OCI-LY7 (cell line): ENCODE measurements at regions not wholly inside any gene's neighbourhood (a gene's known extent, or its start where the extent isn't known, plus 50 kb on each side); places are given as distances from the start of the nearest gene placed in this dataset.

Experiments
- BruUV-seq: library from RNA; stranded (reverse); fragments of 400-500 nt; replicated peaks from 2 replicates; lab custom pipeline; 2021; lab: Mats Ljungman, UMichigan
- CTCF ChIA-PET: fragments of 300-600 bp; sonication (Branson Sonifier 250); formaldehyde crosslinking; loops from one replicate; lab custom pipeline; 2022; ENCODE audit warnings: antibody characterized with exemption; ENCODE audit not compliant: unreplicated experiment; lab: Charles Lee
- POLR2A ChIA-PET: fragments of 300-600 bp; sonication (Branson Sonifier 250); formaldehyde crosslinking; loops from one replicate; lab custom pipeline; 2022; ENCODE audit warnings: antibody characterized with exemption; lab: Charles Lee
- DNase-seq: peaks from one replicate; pipeline ENCODE4 v3.0.0-alpha.2; 2015; ENCODE audit warnings: low spot score
- H2AFZ ChIP-seq: fragments of 200-600 bp; sonication (generic), shearing (Covaris generic); 2 replicates; pipeline ENCODE4 v1.6.1; 2014; ENCODE audit warnings: mild to moderate bottlenecking, antibody characterized with exemption, low read length, moderate library complexity
- H3K27ac ChIP-seq: fragments of 200-600 bp; sonication (generic); 2 replicates; pipeline ENCODE4 v1.5.1; 2014; ENCODE audit warnings: mixed run types, low read depth, mild to moderate bottlenecking, moderate library complexity, low read length, inconsistent platforms; ENCODE audit not compliant: poor library complexity, severe bottlenecking
- H3K36me3 ChIP-seq: fragments of 200-600 bp; sonication (generic); 2 replicates; pipeline ENCODE4 v1.6.1; 2014; ENCODE audit warnings: mild to moderate bottlenecking, antibody characterized with exemption, low read length, moderate library complexity, mixed read lengths; ENCODE audit not compliant: insufficient read depth
- H3K4me1 ChIP-seq: fragments of 200-600 bp; sonication (generic); 2 replicates; pipeline ENCODE4 v1.5.1; 2014; ENCODE audit warnings: mild to moderate bottlenecking, low read length; ENCODE audit not compliant: insufficient read depth, poor library complexity, severe bottlenecking
- H3K4me2 ChIP-seq: fragments of 200-600 bp; sonication (generic); 2 replicates; pipeline ENCODE4 v1.6.1; 2014; ENCODE audit warnings: mild to moderate bottlenecking, low read length
- H3K4me3 ChIP-seq: fragments of 200-600 bp; sonication (generic); 2 replicates; pipeline ENCODE4 v1.5.1; 2014; ENCODE audit warnings: mild to moderate bottlenecking, low read depth, low read length; ENCODE audit not compliant: poor library complexity, severe bottlenecking
- H3K79me2 ChIP-seq: fragments of 200-600 bp; sonication (generic); 2 replicates; pipeline ENCODE4 v1.6.1; 2016; ENCODE audit warnings: low read depth, mild to moderate bottlenecking, low read length, moderate library complexity, mixed read lengths; ENCODE audit not compliant: insufficient read depth
- H3K9me2 ChIP-seq: fragments of 200-600 bp; sonication (generic); 2 replicates; pipeline ENCODE4 v1.6.1; 2016; ENCODE audit warnings: mild to moderate bottlenecking, low read length, mixed read lengths; ENCODE audit not compliant: insufficient read depth
- H3K9me3 ChIP-seq: fragments of 200-600 bp; sonication (generic); 2 replicates; pipeline ENCODE4 v1.6.1; 2014; ENCODE audit warnings: mild to moderate bottlenecking, mixed run types, low read length, mixed read lengths
- H4K20me1 ChIP-seq: fragments of 200-600 bp; sonication (generic); 2 replicates; pipeline ENCODE4 v1.6.1; 2014; ENCODE audit warnings: mild to moderate bottlenecking, antibody characterized with exemption, low read length, moderate library complexity, mixed read lengths; ENCODE audit not compliant: insufficient read depth
- CTCF ChIP-seq: fragments of 200-600 bp; sonication (generic); conservative IDR thresholded peaks from 2 replicates; pipeline ENCODE4 v1.5.1; 2014; ENCODE audit warnings: mild to moderate bottlenecking, antibody characterized with exemption, low read length, moderate library complexity, mixed read lengths
- EZH2phosphoT487 ChIP-seq: fragments of 200-600 bp; sonication (generic); IDR thresholded peaks from 2 replicates; pipeline ENCODE4 v1.6.1; 2018; ENCODE audit warnings: low read depth, borderline replicate concordance, mild to moderate bottlenecking, mixed run types, antibody characterized with exemption, low read length, moderate library complexity, mixed read lengths
- intact Hi-C: fragments of 100-400 bp; cut with micrococcal nuclease; formaldehyde crosslinking; loops from one replicate; pipeline ENCODE4 v1.10.0; 2022; ENCODE audit not compliant: unreplicated experiment

GRCh38 chr6:23335894-23336293 lies 766.5 kb downstream of the HDGFL1 start:
- no TSS peak for BruUV-seq
- no peaks in the 10 kb centered on the region for H3K79me2 ChIP-seq
- POLR2A ChIA-PET: interaction anchor here (0.6 kb wide), 1 partner anchor 956 kb away, joined by 5 read pairs; no protein-coding TSS in a partner anchor
- H3K36me3 ChIP-seq: no peaks in the 10 kb centered on the region
- H3K4me2 ChIP-seq: no peak overlapping the region
- H2AFZ ChIP-seq: no peak overlapping the region
- no peaks in the 10 kb centered on the region for H3K9me3 ChIP-seq
- TF ChIP-seq CTCF: no peak
- TF ChIP-seq EZH2phosphoT487: no peak
- intact Hi-C loops: no loop called here
- CTCF ChIA-PET: no interaction called here
- no peak overlapping the region for H3K4me3 ChIP-seq
- no peak for DNase-seq
- no peak overlapping the region for H3K27ac ChIP-seq
- H4K20me1 ChIP-seq: no peaks in the 10 kb centered on the region
- no peaks in the 10 kb centered on the region for H3K9me2 ChIP-seq
- no peaks in the 10 kb centered on the region for H3K4me1 ChIP-seq

- no peaks in the 10 kb centered on the region for H3K9me2 ChIP-seq
- no peak overlapping the region for H2AFZ ChIP-seq
- BruUV-seq: no TSS peak
- no peaks in the 10 kb centered on the region for H3K4me1 ChIP-seq
- no peaks in the 10 kb centered on the region for H3K79me2 ChIP-seq
- no peak for DNase-seq
- TF ChIP-seq CTCF: no peak
- H3K4me3 ChIP-seq: no peak overlapping the region
- no peak overlapping the region for H3K27ac ChIP-seq
- ChIA-PET POLR2A (no interaction called here), CTCF (no interaction called here)
- H3K4me2 ChIP-seq: no peak overlapping the region
- no peaks in the 10 kb centered on the region for H3K36me3 ChIP-seq
- no peaks in the 10 kb centered on the region for H4K20me1 ChIP-seq
- H3K9me3 ChIP-seq: no peaks in the 10 kb centered on the region
- intact Hi-C loops: no loop called here
Measured at GRCh38 chr6:23339268-23339667, 769.9 kb downstream of the HDGFL1 start.

GRCh38 chr6:23340271-23340670 lies 770.9 kb downstream of the HDGFL1 start:
- Histone ChIP-seq H3K4me1 (no peaks in the 10 kb centered on the region), H3K4me2 (no peak overlapping the region), H3K79me2 (no peaks in the 10 kb centered on the region), H3K27ac (no peak overlapping the region), H3K9me2 (no peaks in the 10 kb centered on the region), H3K4me3 (no peak overlapping the region), H4K20me1 (no peaks in the 10 kb centered on the region), H2AFZ (no peak overlapping the region), H3K36me3 (no peaks in the 10 kb centered on the region), H3K9me3 (no peaks in the 10 kb centered on the region)
- intact Hi-C loops: no loop called here
- TF ChIP-seq EZH2phosphoT487: no peak
- TF ChIP-seq CTCF: no peak
- DNase-seq: no peak
- ChIA-PET POLR2A (no interaction called here), CTCF (no interaction called here)
- BruUV-seq: no TSS peak
